Limb (tissue), 2 donors: ENCODE measurements at regions not wholly inside any gene's neighbourhood (a gene's known extent, or its start where the extent isn't known, plus 50 kb on each side); places are given as distances from the start of the nearest gene placed in this dataset.
"Not testable (repeated sequence)": the region's sequence is repeated elsewhere in the genome, so short reads cannot be mapped to it uniquely, and the experiment has no call there.

Experiments used
- DNase-seq, 2 donors: peaks; one replicate each; pipeline ENCODE4 v3.0.0-alpha.2; 2016; ENCODE audit errors: extremely low spot score in 2 of 2

GRCh38 chr13:54004026-54004699 lies 975.5 kb downstream of the OLFM4 start:
- DNase-seq = no peak

DNA sequence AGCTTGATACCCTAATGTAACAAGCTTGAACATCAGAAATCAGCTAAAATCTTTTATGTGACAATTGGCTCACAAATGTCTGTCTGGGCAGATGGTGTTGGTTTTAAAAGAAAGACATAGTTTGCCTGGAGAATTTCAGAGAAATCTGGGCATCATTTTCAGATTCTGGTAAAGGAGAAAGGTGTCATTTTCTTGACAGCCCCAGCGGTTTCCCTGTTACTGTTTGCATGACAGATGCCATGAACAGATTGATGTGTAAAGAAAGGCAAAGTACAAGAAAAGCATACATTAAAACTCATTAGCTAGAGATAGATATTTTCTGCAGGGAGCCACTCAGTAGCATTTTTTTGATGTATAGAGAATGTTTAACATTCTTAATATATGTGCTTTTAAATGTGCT lies 987.9 kb downstream of the OLFM4 start:
- no peak for DNase-seq

DNA sequence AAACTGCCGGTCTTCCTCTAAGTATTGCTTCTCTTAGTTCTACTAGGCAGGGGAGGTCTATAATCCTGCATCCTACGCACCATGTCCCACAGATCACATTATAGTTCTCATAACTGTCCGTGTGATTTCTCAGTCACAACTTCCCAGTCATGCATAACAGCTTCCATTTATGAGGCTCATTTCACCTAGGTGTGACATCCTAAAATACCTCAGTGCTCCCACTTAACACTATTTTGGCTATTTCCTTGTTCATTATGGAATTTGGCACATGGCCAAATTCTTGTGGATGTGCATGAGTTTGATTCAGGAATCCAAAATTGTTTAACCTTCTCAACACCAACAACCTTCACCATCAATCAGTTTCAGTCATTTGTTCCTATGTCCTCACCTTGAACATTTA lies 989.9 kb downstream of the OLFM4 start:
- DNase-seq = no peak

GRCh38 chr13:54029226-54029625 lies 1000.6 kb downstream of the OLFM4 start:
- no peak for DNase-seq

DNA sequence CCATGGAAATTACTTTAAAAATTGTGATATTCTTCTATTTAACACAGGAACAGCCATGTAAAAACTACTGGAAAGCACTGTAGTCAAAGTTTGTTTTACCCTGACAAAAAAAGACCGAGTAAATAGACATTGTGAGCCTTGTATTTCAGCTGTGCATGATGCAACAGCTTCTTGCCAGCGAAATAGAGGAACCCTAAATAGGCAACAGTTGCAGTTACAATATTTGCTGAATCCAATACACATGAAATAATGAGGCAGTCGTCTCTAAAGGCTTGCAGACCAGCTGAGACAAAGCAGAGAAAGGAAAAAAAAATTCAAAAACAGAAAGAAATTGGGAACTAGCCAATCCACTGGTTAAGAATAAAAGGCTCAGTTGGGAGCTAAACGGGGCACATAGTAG lies 1001.1 kb downstream of the OLFM4 start:
- DNase-seq = no peak

GRCh38 chr13:54033323-54033861 lies 1004.8 kb downstream of the OLFM4 start:
- no peak for DNase-seq

GRCh38 chr13:54034047-54034446 lies 1005.4 kb downstream of the OLFM4 start:
- DNase-seq = no peak

DNA sequence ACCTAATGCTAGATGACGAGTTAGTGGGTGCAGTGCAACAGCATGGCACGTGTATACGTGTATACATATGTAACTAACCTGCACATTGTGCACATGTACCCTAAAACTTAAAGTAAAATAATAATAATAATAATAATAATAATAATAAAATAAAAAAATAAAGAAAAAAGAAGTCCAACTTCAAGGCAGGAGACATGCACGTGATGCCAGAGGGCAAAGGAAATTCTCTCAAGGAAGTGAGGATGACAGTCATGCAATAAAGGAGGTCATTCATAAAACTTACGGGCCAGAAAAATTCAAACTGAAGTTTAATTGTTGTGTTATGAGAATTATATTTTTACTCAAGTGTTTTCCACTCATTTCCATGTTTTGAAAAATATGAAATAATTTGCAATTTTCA lies 1028.8 kb downstream of the OLFM4 start:
- DNase-seq = not testable (repeated sequence)

DNA sequence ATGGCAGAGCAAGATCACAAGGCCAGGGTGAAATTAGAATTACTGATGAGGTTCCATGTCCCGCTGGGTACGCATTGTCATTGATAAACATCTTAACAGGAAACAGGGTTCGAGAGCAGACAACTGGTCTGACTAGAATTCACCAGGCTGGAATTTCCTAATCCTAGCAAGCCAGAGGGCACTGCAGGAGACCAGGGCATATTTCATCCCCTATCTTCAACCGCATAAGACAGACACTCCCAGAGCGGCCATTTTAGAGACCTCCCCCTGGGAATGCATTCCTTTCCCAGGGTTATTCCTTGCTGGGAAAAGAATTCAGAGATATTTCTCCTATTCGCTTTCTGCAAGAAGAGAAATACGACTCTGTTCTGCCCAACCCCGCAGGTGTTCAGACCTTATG lies 1041.3 kb downstream of the OLFM4 start:
- not testable (repeated sequence) for DNase-seq

DNA sequence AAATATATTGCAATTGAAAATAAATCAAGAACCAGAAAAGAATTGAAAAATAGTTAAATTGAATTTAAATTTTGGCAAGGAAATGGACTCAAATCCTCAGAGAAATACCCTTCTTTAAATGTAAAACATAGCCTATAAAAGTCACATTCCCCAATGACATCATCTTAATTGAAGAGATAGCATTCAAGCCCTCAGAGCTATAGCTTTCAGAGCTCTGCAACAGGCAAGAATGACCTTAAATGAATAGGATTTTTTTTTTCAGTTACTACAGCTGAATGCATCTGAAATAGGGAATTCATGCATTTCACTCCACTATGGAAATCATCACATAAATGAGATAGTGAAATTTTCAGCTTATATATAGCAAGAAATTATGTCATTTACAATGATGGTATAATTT lies 1049.0 kb downstream of the OLFM4 start:
- no peak for DNase-seq

DNA sequence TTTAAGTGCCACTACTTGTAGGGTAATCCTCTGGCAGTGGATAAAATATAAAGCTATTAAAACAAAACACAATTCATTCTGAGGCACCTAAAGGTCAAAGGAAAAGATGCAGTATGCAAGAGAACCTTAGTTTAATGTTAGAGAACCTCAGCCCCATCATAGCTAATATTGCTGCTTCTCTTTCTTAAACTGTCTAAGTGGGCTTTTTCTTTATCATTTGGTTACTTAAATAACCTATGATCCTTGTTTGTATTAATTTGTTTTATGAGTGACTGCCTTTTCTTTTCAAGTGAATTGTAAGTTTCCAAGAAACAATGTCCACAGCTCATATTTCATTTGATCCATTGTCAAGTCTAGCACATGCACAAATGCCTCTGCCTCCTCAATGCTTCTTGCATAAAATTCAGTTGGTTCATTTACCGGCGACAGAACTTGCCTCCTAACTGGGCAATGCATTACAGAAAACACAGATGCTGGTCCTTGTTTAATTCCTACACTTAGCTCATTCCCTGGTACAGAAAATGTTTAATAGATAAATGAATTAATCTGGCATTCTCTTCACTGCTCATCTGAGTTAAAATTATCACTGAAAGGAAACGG lies 1049.8 kb downstream of the OLFM4 start:
- DNase-seq = no peak

GRCh38 chr13:54082309-54082708 lies 1053.7 kb downstream of the OLFM4 start:
- not testable (repeated sequence) for DNase-seq

- DNase-seq = no peak
These were observed 1063.3 kb downstream of the OLFM4 start for GRCh38 chr13:54091884-54092283.

GRCh38 chr13:54092686-54093085 lies 1064.1 kb downstream of the OLFM4 start:
- DNase-seq = no peak

GRCh38 chr13:54110597-54110996 lies 1082.0 kb downstream of the OLFM4 start:
- no peak for DNase-seq

DNA sequence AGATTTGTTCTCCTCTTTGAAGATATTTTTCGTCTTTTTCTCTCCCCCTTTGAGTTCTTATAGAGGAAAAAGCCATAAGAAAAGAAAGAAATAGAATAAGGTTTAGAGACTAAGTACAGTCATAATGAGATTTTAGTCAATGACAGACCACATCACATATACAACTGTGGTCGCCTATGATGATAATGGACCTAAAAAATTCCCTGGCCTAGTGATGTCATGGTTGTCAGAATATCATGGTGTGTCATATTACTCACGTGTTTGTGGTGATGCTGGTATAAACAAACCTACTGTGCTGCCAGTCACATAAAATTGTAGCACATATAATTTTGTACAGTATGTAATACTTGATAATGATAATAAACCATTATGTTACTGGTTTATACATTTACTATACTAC lies 1096.1 kb downstream of the OLFM4 start:
- DNase-seq = no peak

- not testable (repeated sequence) for DNase-seq
These were observed 1102.3 kb downstream of the OLFM4 start for GRCh38 chr13:54130931-54131330.

DNA sequence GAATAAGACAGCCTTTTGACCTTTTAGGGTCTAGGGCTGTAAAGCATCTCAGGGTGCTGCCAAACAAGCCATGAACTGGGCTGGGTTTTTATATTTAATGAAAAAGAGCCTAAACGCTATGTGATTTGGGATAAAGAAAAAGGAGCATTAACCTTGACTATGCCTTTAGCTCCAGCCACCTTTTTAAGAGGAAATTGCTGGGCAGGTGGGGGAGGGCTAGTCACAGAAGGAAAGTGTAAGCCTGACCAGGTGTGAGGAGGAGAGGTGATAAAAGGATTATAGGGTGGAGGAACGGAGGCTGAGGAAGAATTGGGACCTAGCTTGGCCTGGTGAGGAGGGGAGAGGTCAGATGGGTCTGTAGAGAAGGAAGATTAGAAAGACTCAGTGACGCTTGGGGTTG lies 1102.8 kb downstream of the OLFM4 start:
- DNase-seq = not testable (repeated sequence)

DNA sequence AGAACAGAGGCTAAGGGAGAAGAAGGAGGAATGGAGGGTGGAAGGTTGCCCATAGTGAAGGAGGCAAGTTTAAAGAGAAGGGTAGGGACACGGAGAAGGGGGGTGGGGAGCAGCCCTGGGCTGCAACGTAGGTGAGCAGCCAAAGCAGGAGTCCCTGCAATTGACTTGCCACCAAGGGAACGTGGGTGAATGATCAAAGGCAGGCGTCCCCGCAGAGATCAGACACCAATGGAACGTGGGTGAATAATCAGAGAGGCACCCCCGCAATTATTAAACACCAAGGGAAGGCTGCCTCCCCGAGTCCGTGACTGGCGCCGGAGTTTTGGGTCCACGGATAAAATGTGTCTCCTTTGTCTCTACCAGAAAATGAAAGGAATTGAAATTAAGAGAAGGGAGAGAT lies 1103.5 kb downstream of the OLFM4 start:
- not testable (repeated sequence) for DNase-seq

GRCh38 chr13:54132720-54133119 lies 1104.1 kb downstream of the OLFM4 start:
- not testable (repeated sequence) for DNase-seq

GRCh38 chr13:54133746-54134145 lies 1105.1 kb downstream of the OLFM4 start:
- no peak for DNase-seq

DNA sequence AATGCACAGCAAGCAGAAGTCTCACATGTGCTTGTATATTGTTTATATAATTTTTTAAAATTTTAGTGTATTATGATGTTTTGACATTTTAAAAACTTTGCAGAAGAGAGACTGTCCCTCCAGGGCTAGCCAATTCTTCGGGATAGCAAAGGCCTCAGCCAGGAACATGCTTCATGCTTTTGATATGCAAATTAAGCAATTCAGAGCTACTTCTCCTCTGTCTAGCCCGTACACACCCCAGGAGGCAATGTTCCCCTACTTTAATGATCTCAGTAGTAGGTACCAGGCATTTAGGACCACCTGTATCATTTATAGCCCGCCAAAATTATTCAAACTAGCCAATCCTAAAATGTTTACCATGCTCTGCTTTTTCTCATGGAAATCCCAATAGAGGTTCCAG lies 1116.2 kb downstream of the OLFM4 start:
- no peak for DNase-seq

- DNase-seq = no peak
These were observed 1122.2 kb downstream of the OLFM4 start for GRCh38 chr13:54150851-54151250.
